Muscle layer of duodenum (tissue), 2 donors: ENCODE measurements at regions not wholly inside any gene's neighbourhood (a gene's known extent, or its start where the extent isn't known, plus 50 kb on each side); places are given as distances from the start of the nearest gene placed in this dataset.

ENCODE experiments used
- H3K27ac ChIP-seq: one replicate; pipeline ENCODE4 v1.7.0; 2013; ENCODE audit warnings: mild to moderate bottlenecking, low read length
- H3K27me3 ChIP-seq: one replicate; pipeline ENCODE4 v1.7.0; 2013; ENCODE audit warnings: low read depth, mild to moderate bottlenecking, control low read depth, low read length
- H3K36me3 ChIP-seq, 2 donors: one replicate each; pipeline ENCODE4 v1.7.0; 2013; ENCODE audit warnings: low read length in 2 of 2, control low read depth in 1 of 2, mild to moderate bottlenecking in 1 of 2; ENCODE audit not compliant: insufficient read depth in 2 of 2, control insufficient read depth in 1 of 2
- H3K4me1 ChIP-seq, 2 donors: one replicate each; pipeline ENCODE4 v1.7.0; 2013; ENCODE audit warnings: low read length in 2 of 2, mild to moderate bottlenecking in 2 of 2, control low read depth in 1 of 2, moderate library complexity in 1 of 2; ENCODE audit not compliant: insufficient read depth in 2 of 2, control insufficient read depth in 1 of 2
- H3K4me3 ChIP-seq, 2 donors: one replicate each; pipeline ENCODE4 v1.7.0; 2013; ENCODE audit warnings: low read length in 2 of 2, low read depth in 1 of 2, mild to moderate bottlenecking in 1 of 2
- H3K9me3 ChIP-seq, 2 donors: one replicate each; pipeline ENCODE4 v1.7.0; 2013; ENCODE audit warnings: low read length in 2 of 2, control low read depth in 1 of 2, mild to moderate bottlenecking in 1 of 2; ENCODE audit not compliant: control insufficient read depth in 1 of 2
- donor health status: healthy.

DNA sequence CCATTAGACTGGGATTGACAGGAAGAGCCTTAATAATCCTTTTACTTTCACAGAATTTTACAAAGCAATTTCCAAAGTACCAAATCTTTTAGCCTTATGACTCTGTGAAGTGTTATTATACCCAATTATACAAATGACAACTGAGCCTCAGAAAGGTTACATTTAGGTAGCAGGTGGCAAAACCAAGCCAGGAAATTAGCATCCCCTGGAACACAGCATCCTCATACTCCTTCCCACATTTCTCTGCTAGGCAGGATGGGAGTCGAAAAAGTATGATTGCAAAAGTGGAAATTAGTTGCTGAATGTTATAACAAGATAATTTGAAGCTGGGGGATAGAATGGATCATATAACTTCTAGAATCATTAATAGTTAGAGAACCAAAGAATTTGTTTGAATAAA, 359.7 kb upstream of the PDGFD start:
- no peaks in the 10 kb centered on the region for H3K9me3 ChIP-seq
- no peaks in the 10 kb centered on the region for H3K27me3 ChIP-seq
- peaks cover 0 to 4% of the 10 kb centered on the region in 2 donors for H3K4me1 ChIP-seq
- H3K4me3 ChIP-seq = no peak overlapping the region
- no peaks in the 10 kb centered on the region for H3K36me3 ChIP-seq
- H3K27ac ChIP-seq = no peak overlapping the region

DNA sequence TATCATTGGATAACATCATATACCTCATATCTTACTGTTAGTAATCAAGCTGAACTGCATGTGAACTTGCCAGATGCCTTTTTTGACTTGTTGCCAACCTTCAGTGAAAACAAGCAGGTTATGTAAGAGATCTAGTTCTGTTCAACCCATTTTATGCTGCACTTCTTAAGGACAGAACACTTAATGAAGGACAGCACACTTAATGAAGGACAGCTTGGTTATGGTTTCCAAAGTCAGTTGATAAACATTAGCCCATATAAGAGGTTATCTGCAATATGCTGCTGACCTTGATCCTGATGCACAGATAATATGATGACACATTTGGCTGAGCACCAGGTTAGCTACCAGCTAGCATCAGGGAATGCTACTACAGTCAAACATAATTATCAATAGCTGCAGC, 358.7 kb upstream of the PDGFD start:
- H3K4me3 ChIP-seq = no peak overlapping the region

DNA sequence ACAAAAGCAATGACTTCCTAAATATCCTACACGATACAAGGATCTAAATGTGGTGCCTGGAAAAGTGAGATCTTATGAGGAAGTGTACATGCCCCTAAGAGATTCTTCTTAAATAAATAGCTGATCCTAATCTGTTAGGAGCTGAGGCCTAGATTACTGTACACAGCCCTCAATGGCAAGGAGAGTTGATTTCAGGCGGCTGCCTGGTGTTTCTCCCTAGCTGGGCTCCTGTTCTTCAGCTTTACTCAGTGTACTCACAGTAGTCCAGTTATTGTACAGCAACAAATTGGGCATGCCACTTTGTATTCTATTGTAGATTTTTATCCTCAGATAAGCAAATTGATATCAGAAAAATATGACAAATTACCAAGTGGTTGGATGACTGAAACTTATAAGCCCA, 358.2 kb upstream of the PDGFD start:
- H3K27ac ChIP-seq = no peak overlapping the region

More for the DNA sequence above, 358.7 kb upstream of the PDGFD start:
- H3K9me3 ChIP-seq = no peaks in the 10 kb centered on the region
- no peak overlapping the region for H3K27ac ChIP-seq
- H3K4me1 ChIP-seq = peaks cover 0 to 4% of the 10 kb centered on the region in 2 donors
- no peaks in the 10 kb centered on the region for H3K36me3 ChIP-seq
- H3K27me3 ChIP-seq = no peaks in the 10 kb centered on the region

DNA sequence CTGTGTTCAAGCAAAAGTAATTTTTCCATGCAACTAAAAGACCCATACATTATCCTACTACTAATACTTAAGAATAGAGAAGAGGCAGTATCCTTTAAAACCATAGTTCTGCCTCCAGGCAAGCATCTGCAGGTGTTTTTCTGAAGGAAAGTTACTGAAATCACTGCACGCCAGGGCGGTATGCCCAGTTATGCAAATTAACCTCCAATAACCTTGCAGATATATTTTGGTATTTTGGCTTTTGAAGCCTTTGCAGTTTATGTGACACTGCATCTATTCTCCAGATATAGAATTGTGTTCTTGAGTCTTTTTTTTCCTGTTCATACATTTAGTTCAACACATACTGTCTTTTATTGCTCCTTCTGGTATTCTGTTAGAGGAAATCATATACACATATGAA, 346.2 kb upstream of the PDGFD start:
- Histone ChIP-seq H3K4me3 (no peak overlapping the region), H3K36me3 (no peaks in the 10 kb centered on the region), H3K9me3 (no peaks in the 10 kb centered on the region), H3K27ac (no peak overlapping the region), H3K27me3 (no peaks in the 10 kb centered on the region), H3K4me1 (no peaks in the 10 kb centered on the region)

More for the DNA sequence above, 358.2 kb upstream of the PDGFD start:
- Histone ChIP-seq H3K36me3 (no peaks in the 10 kb centered on the region), H3K9me3 (no peaks in the 10 kb centered on the region), H3K4me3 (no peak overlapping the region), H3K4me1 (peaks cover 0 to 4% of the 10 kb centered on the region in 2 donors), H3K27me3 (no peaks in the 10 kb centered on the region)

DNA sequence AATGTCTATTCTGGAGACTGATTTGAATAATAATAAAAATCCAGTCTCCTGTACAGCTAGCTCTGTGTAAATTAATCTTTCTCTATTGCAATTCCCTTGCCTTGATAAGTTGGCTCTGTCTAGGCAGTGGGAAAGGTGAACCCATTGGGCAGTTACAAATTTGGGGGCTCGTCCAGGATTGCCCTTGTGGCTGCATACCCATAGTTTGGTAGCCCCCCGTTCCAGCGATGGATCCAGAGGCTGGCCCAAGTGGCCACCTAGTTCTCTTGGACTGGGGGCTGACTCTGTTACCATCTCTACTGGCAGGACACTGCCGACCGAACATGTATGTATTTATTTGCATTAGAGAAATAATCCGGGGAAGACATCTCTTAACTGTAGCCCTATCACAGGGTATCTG, 326.2 kb upstream of the PDGFD start:
- H3K4me1 ChIP-seq = no peaks in the 10 kb centered on the region
- peaks cover 0 to 13% of the 10 kb centered on the region in 2 donors for H3K9me3 ChIP-seq
- H3K27ac ChIP-seq = no peak overlapping the region
- H3K36me3 ChIP-seq = no peaks in the 10 kb centered on the region
- H3K27me3 ChIP-seq = no peaks in the 10 kb centered on the region
- peak overlapping the region in 1 of 2 donors; percentile 27 for H3K4me3 ChIP-seq

DNA sequence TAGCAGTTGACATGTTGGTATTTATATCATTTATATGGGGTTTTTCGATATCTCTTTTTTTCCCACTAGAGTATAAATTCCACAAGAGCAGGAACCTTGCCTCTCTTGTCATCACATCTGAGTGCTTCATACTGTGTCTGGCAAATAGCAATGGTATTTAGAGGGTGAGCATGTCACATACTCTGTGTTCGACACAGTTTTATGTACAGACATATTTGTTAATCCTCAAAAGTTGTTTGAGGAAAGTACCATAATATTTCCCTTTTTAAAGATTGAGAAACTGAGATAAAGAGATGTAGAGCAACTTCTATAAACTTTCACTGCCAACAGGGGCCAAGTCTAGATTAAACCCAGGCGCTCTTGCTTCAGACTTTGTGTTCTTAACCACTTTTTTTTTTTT, 324.6 kb upstream of the PDGFD start:
- Histone ChIP-seq H3K27ac (no peak overlapping the region), H3K9me3 (peaks cover 0 to 13% of the 10 kb centered on the region in 2 donors), H3K27me3 (no peaks in the 10 kb centered on the region), H3K36me3 (no peaks in the 10 kb centered on the region), H3K4me3 (no peak overlapping the region), H3K4me1 (no peaks in the 10 kb centered on the region)

DNA sequence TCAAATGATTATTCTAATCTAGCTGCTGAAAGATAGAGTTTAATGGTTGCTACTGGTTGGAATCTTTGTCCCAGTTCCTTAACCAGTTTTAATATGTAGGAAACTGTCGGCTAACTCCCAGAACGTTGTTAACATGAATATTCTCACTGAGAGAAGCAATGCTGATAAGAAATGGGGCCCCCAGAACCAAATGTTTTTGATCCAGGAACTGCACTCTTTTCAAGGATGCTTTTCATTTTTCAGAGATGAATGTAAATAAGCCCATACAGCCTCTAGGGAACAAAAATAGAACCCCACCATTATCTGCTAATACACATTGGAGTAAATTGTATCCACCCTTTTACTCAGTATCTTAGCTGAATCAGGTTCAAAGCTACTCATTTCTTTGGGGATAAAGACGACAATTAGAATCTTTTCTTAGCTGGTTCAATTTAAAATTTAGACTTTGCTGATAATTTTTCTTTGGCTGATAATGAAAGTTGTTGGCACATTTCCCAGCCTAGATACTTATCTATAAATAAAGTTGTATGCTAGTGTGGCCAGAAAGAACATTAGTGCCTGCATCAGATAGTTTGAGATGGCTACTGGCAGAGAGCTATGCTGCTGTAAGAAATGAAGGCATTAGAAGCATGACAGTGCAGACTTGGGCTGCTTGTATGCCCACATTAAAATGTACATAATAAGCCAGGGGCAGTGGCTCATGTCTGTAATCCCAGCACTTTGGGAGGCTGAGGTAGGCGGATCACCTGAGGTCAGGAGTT, 323.3 kb upstream of the PDGFD start:
- Histone ChIP-seq H3K27me3 (no peaks in the 10 kb centered on the region), H3K4me3 (no peak overlapping the region), H3K36me3 (no peaks in the 10 kb centered on the region), H3K9me3 (peaks cover 0 to 13% of the 10 kb centered on the region in 2 donors), H3K27ac (no peak overlapping the region), H3K4me1 (no peaks in the 10 kb centered on the region)

DNA sequence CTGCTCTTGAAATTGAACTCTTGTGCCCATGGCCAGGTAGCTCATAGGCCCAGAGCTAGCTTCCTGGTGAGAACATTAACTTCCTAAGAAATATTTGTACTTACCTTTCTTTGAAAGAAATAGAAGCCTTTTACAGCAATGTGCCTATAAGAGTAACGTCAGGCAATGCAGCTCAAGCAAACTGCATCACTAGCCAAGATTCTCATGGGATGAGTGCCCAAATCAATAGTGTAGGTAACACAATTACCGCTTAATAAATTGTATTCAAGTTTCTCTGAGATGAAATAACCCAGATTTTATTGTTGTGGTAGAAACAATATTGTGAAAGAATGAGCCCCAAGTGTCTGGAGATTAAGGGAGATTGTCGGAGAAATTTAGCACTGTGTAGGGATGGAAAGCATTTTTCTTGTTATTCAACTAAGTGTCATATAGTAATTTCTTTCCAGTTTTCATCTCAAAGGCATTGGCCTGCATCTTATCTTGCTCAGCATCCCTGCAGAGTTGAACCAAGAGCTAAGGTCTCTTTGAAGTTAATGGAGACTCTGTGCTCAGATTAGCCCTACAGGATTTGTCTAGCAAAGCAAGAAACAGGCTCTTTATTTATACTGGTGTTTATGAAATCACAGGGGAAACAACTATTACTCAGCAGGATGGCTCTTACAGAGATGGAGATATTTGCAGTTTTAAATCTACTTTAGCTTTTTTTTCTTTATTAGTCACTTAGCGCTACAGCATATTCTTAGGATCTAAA, 321.0 kb upstream of the PDGFD start:
- Histone ChIP-seq H3K4me1 (no peaks in the 10 kb centered on the region), H3K27ac (no peak overlapping the region), H3K36me3 (no peaks in the 10 kb centered on the region), H3K27me3 (no peaks in the 10 kb centered on the region), H3K9me3 (peaks cover 0 to 7% of the 10 kb centered on the region in 2 donors), H3K4me3 (no peak overlapping the region)

DNA sequence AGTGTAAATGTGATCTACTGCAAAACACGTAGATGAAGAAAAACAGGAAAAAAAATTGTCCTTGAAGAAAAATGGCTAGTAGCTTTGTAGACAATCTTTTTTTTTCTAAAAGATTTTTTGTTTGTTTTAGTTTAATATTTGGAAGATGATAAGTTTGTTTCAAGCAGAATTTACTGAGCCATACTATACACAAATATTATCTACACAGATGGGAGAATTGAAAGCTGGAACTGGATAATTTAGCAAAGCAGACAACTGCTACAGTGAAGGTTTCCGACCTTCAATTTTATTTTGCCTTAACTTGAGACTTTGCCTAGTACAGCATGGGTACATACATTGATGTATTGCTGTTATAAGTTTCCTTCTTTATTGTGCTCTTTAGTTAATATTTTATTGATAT, 313.0 kb upstream of the PDGFD start:
- Histone ChIP-seq H3K4me3 (no peak overlapping the region), H3K27ac (no peak overlapping the region), H3K36me3 (no peaks in the 10 kb centered on the region), H3K9me3 (peaks cover 0 to 3% of the 10 kb centered on the region in 2 donors), H3K4me1 (no peaks in the 10 kb centered on the region), H3K27me3 (no peaks in the 10 kb centered on the region)

DNA sequence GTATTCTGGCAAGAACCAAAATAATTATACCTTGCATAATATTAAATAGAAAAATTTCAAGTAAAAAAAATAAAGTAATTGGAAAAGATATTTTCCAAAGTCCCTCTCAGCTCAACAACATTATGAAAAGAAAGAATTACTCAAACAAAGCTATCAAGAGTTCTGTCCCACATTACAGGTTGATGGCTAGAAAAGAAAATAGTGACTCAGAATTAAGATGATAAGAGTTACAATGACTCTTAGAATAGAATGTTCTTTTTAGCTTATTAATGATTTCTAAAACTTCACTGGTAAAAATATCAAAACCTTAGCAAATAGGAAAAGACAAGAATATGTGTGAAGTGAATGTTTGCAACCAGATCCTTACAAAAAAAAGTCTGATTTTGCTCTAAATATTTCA, 312.5 kb upstream of the PDGFD start:
- Histone ChIP-seq H3K9me3 (no peaks in the 10 kb centered on the region), H3K27me3 (no peaks in the 10 kb centered on the region), H3K36me3 (no peaks in the 10 kb centered on the region), H3K27ac (no peak overlapping the region), H3K4me1 (no peaks in the 10 kb centered on the region), H3K4me3 (no peak overlapping the region)

DNA sequence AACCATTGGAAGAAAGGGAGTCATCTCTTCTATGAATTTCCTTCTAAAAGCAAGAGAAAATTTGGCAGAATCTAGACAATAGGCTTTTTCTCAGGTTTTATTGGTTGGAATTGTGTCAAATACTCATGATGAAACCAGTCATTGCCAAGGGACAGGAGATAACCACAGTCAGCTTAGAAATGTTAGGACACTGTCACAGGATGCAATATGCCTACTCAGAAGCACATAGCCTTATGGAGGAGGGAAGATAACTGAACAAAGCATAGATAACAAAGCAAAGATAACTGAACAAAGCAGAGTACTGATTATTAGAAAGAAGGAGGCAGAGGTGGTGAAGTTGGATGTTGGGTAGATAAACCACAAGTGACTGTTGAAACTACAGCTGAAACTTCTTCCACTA, 303.5 kb upstream of the PDGFD start:
- no peaks in the 10 kb centered on the region for H3K9me3 ChIP-seq
- H3K4me1 ChIP-seq = no peaks in the 10 kb centered on the region
- H3K27ac ChIP-seq = no peak overlapping the region
- H3K36me3 ChIP-seq = no peaks in the 10 kb centered on the region
- no peak overlapping the region for H3K4me3 ChIP-seq
- no peaks in the 10 kb centered on the region for H3K27me3 ChIP-seq
